ENCODE measurements at regions not wholly inside any gene's neighbourhood (a gene's known extent, or its start where the extent isn't known, plus 50 kb on each side); places are given as distances from the start of the nearest gene placed in this dataset.

- intact Hi-C loops (cut with micrococcal nuclease), result no loop called here
- Mint-ChIP-seq H3K4me1 (ENCODE audit: insufficient read depth, unreplicated experiment) (no peaks in the 10 kb centered on the region), H3K27ac (ENCODE audit: low read depth, unreplicated experiment) (no peak overlapping the region), H3K36me3 (ENCODE audit: insufficient read depth, unreplicated experiment) (no peaks in the 10 kb centered on the region), H3K27me3 (ENCODE audit: insufficient read depth, unreplicated experiment) (no peaks in the 10 kb centered on the region), H3K9me3 (ENCODE audit: unreplicated experiment) (no peaks in the 10 kb centered on the region), H3K4me3 (ENCODE audit: unreplicated experiment) (no peak overlapping the region)
- ChIA-PET CTCF (interaction anchor here (0.6 to 1.1 kb wide), 2 partner anchors 127 to 149 kb away, joined by 3 to 4 read pairs; no protein-coding TSS in a partner anchor), POLR2A (interaction anchor here (0.6 to 1.7 kb wide), 4 partner anchors 11 to 214 kb away, joined by 3 to 11 read pairs (median 4); no protein-coding TSS in a partner anchor)
- no TSS peak for BruUV-seq (replicated peaks)
- TF ChIP-seq CTCF (IDR thresholded peaks at IDR 0.05; ENCODE audit: unreplicated experiment), result no peak
- no peak for DNase-seq (ENCODE audit: unreplicated experiment)
Measured at GRCh38 chr5:167849874-167850273, 441.6 kb upstream of the WWC1 start.

- CTCF ChIA-PET, result interaction anchor here (0.6 to 1.4 kb wide), 8 partner anchors 18 to 1659 kb away, joined by 3 to 4 read pairs (median 3); no protein-coding TSS in a partner anchor
- H3K4me3 Mint-ChIP-seq (ENCODE audit: unreplicated experiment), result no peak overlapping the region
- no peaks in the 10 kb centered on the region for H3K36me3 Mint-ChIP-seq (ENCODE audit: insufficient read depth, unreplicated experiment)
- no peaks in the 10 kb centered on the region for H3K27me3 Mint-ChIP-seq (ENCODE audit: insufficient read depth, unreplicated experiment)
- no peak for TF ChIP-seq CTCF (IDR thresholded peaks at IDR 0.05; ENCODE audit: unreplicated experiment)
- no peaks in the 10 kb centered on the region for H3K4me1 Mint-ChIP-seq (ENCODE audit: insufficient read depth, unreplicated experiment)
- BruUV-seq (replicated peaks), result no TSS peak
- no peak overlapping the region for H3K27ac Mint-ChIP-seq (ENCODE audit: low read depth, unreplicated experiment)
- no peak for DNase-seq (ENCODE audit: unreplicated experiment)
- intact Hi-C loops (cut with micrococcal nuclease), result no loop called here
- no peaks in the 10 kb centered on the region for H3K9me3 Mint-ChIP-seq (ENCODE audit: unreplicated experiment)
- POLR2A ChIA-PET, result interaction anchor here (0.6 to 1.9 kb wide), 4 partner anchors 12 to 140 kb away, joined by 3 to 11 read pairs (median 4); no protein-coding TSS in a partner anchor
Measured at GRCh38 chr5:167850911-167851310, 440.5 kb upstream of the WWC1 start.

- no peaks in the 10 kb centered on the region for H3K36me3 Mint-ChIP-seq (ENCODE audit: insufficient read depth, unreplicated experiment)
- no peak overlapping the region for H3K4me3 Mint-ChIP-seq (ENCODE audit: unreplicated experiment)
- no peaks in the 10 kb centered on the region for H3K9me3 Mint-ChIP-seq (ENCODE audit: unreplicated experiment)
- no TSS peak for BruUV-seq (replicated peaks)
- H3K4me1 Mint-ChIP-seq (ENCODE audit: insufficient read depth, unreplicated experiment), result no peaks in the 10 kb centered on the region
- H3K27ac Mint-ChIP-seq (ENCODE audit: low read depth, unreplicated experiment), result no peak overlapping the region
- CTCF ChIA-PET, result interaction anchor here (0.8 to 1.4 kb wide), 5 partner anchors 19 to 282 kb away, joined by 3 to 4 read pairs (median 3); no protein-coding TSS in a partner anchor
- TF ChIP-seq CTCF (IDR thresholded peaks at IDR 0.05; ENCODE audit: unreplicated experiment), result no peak
- POLR2A ChIA-PET, result interaction anchor here (1.7 to 1.9 kb wide), 2 partner anchors 12 to 121 kb away, joined by 4 to 11 read pairs; no protein-coding TSS in a partner anchor
- H3K27me3 Mint-ChIP-seq (ENCODE audit: insufficient read depth, unreplicated experiment), result no peaks in the 10 kb centered on the region
- intact Hi-C loops (cut with micrococcal nuclease), result no loop called here
- no peak for DNase-seq (ENCODE audit: unreplicated experiment)
Measured at GRCh38 chr5:167851416-167851815, 440.0 kb upstream of the WWC1 start.

- Mint-ChIP-seq H3K27me3 (ENCODE audit: insufficient read depth, unreplicated experiment) (no peaks in the 10 kb centered on the region), H3K9me3 (ENCODE audit: unreplicated experiment) (no peaks in the 10 kb centered on the region), H3K4me3 (ENCODE audit: unreplicated experiment) (no peak overlapping the region), H3K4me1 (ENCODE audit: insufficient read depth, unreplicated experiment) (no peaks in the 10 kb centered on the region), H3K27ac (ENCODE audit: low read depth, unreplicated experiment) (no peak overlapping the region), H3K36me3 (ENCODE audit: insufficient read depth, unreplicated experiment) (no peaks in the 10 kb centered on the region)
- no peak for DNase-seq (ENCODE audit: unreplicated experiment)
- POLR2A ChIA-PET, result interaction anchor here (0.6 kb wide), 1 partner anchor 87 kb away, joined by 3 read pairs; no protein-coding TSS in a partner anchor
- TF ChIP-seq CTCF (IDR thresholded peaks at IDR 0.05; ENCODE audit: unreplicated experiment), result no peak
- BruUV-seq (replicated peaks), result no TSS peak
- intact Hi-C loops (cut with micrococcal nuclease), result no loop called here
- CTCF ChIA-PET, result no interaction called here
Measured at GRCh38 chr5:167852515-167852914, 438.9 kb upstream of the WWC1 start.

Data from MCF 10A (cell line).